Endothelial cell of umbilical vein (primary cell): ENCODE measurements at regions not wholly inside any gene's neighbourhood (a gene's known extent, or its start where the extent isn't known, plus 50 kb on each side); places are given as distances from the start of the nearest gene placed in this dataset.

Source experiments
- BruUV-seq: library from RNA; stranded (reverse); fragments of 400-500 nt; replicated peaks from 2 replicates; lab custom pipeline; 2021; lab: Mats Ljungman, UMichigan
- CTCF ChIA-PET: fragments of 300-600, 350-600 bp; sonication (Branson Sonifier 250); formaldehyde crosslinking; loops from one replicate; lab custom pipeline; 2021; ENCODE audit warnings: antibody characterized with exemption, inconsistent platforms; lab: Charles Lee
- POLR2A ChIA-PET: fragments of 300-600, 350-600 bp; sonication (Branson Sonifier 250); formaldehyde crosslinking; loops from one replicate; lab custom pipeline; 2021; ENCODE audit warnings: antibody characterized with exemption, inconsistent platforms; lab: Charles Lee
- DNase-seq: peaks from one replicate; pipeline ENCODE4 v3.0.0-alpha.2; 2011; ENCODE audit warnings: low read depth, low spot score
- FAIRE-seq: peaks from 2 replicates; lab custom pipeline; 2011; peaks lifted over from hg19 to GRCh38; lab: Jason Lieb, UNC
- H2AFZ ChIP-seq: 2 replicates; pipeline ENCODE4 v1.6.0; 2012; ENCODE audit warnings: low read depth, low read length, control low read depth, inconsistent platforms
- H3K27ac ChIP-seq: 2 replicates; pipeline ENCODE4 v1.5.1; 2011; ENCODE audit warnings: low read depth, mild to moderate bottlenecking, control low read depth, low read length, moderate library complexity; ENCODE audit not compliant: insufficient read depth
- H3K27me3 ChIP-seq, 2 experiments: 2 replicates each; pipeline versions ENCODE4 v1.6.0 to v1.6.1; 2011; ENCODE audit warnings: low read length in 2 of 2, mixed read lengths in 1 of 2; ENCODE audit not compliant: control insufficient read depth in 2 of 2, insufficient read depth in 2 of 2
- H3K36me3 ChIP-seq, 2 experiments: 2 replicates in 1 of 2; 3 replicates in 1 of 2; pipeline ENCODE4 v1.5.1; 2011; ENCODE audit warnings: low read length in 2 of 2, mild to moderate bottlenecking in 1 of 2, moderate library complexity in 1 of 2; ENCODE audit not compliant: control insufficient read depth in 2 of 2, insufficient read depth in 2 of 2; ENCODE audit errors: extremely low read depth in 1 of 2
- H3K4me1 ChIP-seq: 3 replicates; pipeline ENCODE4 v1.5.1; 2011; ENCODE audit warnings: mild to moderate bottlenecking, low read length; ENCODE audit not compliant: control insufficient read depth, insufficient read depth; ENCODE audit errors: extremely low read depth
- H3K4me2 ChIP-seq: 2 replicates; pipeline ENCODE4 v1.6.1; 2011; ENCODE audit warnings: low read length, control low read depth, mixed read lengths; ENCODE audit not compliant: insufficient read depth
- H3K4me3 ChIP-seq, 3 experiments: fragments of 200-600 bp in 1 of 3; sonication (generic), shearing (Covaris generic) in 1 of 3; replicated peaks in 1 of 3; 2 replicates each; pipeline ENCODE4 v1.5.1; 2011 to 2016; ENCODE audit warnings: control low read depth in 3 of 3, low read length in 3 of 3, mild to moderate bottlenecking in 2 of 3, inconsistent platforms in 1 of 3, low read depth in 1 of 3, moderate library complexity in 1 of 3; ENCODE audit not compliant: insufficient read depth in 1 of 3
- H3K79me2 ChIP-seq: 2 replicates; pipeline ENCODE4 v1.6.0; 2012; ENCODE audit warnings: low read length, inconsistent platforms; ENCODE audit not compliant: control insufficient read depth, insufficient read depth
- H3K9ac ChIP-seq: replicated peaks from 2 replicates; pipeline ENCODE3; 2011; ENCODE audit warnings: low read length, control low read depth; ENCODE audit not compliant: insufficient read depth; ENCODE audit errors: extremely low read depth
- H3K9me1 ChIP-seq: replicated peaks from 3 replicates; pipeline ENCODE4 v1.6.0; 2011; ENCODE audit warnings: mild to moderate bottlenecking, low read length; ENCODE audit not compliant: control insufficient read depth, insufficient read depth; ENCODE audit errors: extremely low read depth
- H3K9me3 ChIP-seq: replicated peaks from 2 replicates; pipeline ENCODE4 v1.5.1; 2012; ENCODE audit warnings: low read length, inconsistent platforms; ENCODE audit not compliant: control insufficient read depth, insufficient read depth
- H4K20me1 ChIP-seq: replicated peaks from 2 replicates; pipeline ENCODE3; 2011; ENCODE audit warnings: mild to moderate bottlenecking, low read length; ENCODE audit not compliant: control insufficient read depth, insufficient read depth; ENCODE audit errors: extremely low read depth
- CTCF ChIP-seq, 2 donors: IDR thresholded peaks; 1 replicate in 1 of 2; 2 replicates in 1 of 2; pipeline ENCODE4 v1.5.1; 2011; ENCODE audit warnings: low read length in 2 of 2, mild to moderate bottlenecking in 2 of 2, moderate library complexity in 2 of 2, control low read depth in 1 of 2, inconsistent platforms in 1 of 2, low read depth in 1 of 2; ENCODE audit not compliant: insufficient read depth in 1 of 2; ENCODE audit errors: extremely low read depth in 1 of 2
- EZH2 ChIP-seq: IDR thresholded peaks from 2 replicates; pipeline ENCODE4 v1.6.1; 2012; ENCODE audit warnings: borderline replicate concordance, low read depth, mild to moderate bottlenecking, moderate library complexity, low read length, inconsistent platforms; ENCODE audit not compliant: severe bottlenecking
- FOS ChIP-seq: IDR thresholded peaks from 2 replicates; pipeline ENCODE4 v1.6.1; 2011; ENCODE audit warnings: mild to moderate bottlenecking, low read length, moderate library complexity, borderline replicate concordance; ENCODE audit not compliant: insufficient read depth
- GATA2 ChIP-seq: IDR thresholded peaks from 2 replicates; pipeline ENCODE4 v1.7.0; 2011; ENCODE audit warnings: low read depth, mild to moderate bottlenecking, moderate library complexity, mixed read lengths, low read length; ENCODE audit not compliant: insufficient read length, insufficient read depth
- JUN ChIP-seq: IDR thresholded peaks from 2 replicates; pipeline ENCODE4 v1.6.1; 2011; ENCODE audit warnings: borderline replicate concordance, low read depth; ENCODE audit not compliant: insufficient read length, insufficient read depth
- MAX ChIP-seq: IDR thresholded peaks from 2 replicates; pipeline ENCODE4 v1.6.1; 2011; ENCODE audit not compliant: insufficient read depth, insufficient read length
- MYC ChIP-seq: IDR thresholded peaks from one replicate; pipeline ENCODE4 v1.6.1; 2011; ENCODE audit warnings: mild to moderate bottlenecking, low read depth, low read length
- POLR2A ChIP-seq: IDR thresholded peaks from 2 replicates; pipeline ENCODE4 v1.6.1; 2012; ENCODE audit warnings: low read depth, mild to moderate bottlenecking, control low read depth, low read length
- POLR2AphosphoS5 ChIP-seq: IDR thresholded peaks from 2 replicates; pipeline ENCODE4 v1.6.1; 2012; ENCODE audit warnings: low read depth, mild to moderate bottlenecking, control low read depth, low read length, moderate library complexity; ENCODE audit not compliant: insufficient read depth
- dilution Hi-C: fragments of 300-500 bp; cut with MboI; formaldehyde crosslinking; loops from one replicate; pipeline ENCODE4 v1.15.0; 2019; ENCODE audit warnings: low sequenced_read_pairs; ENCODE audit not compliant: extremely low pct_ligation_motif_present
- intact Hi-C: fragments of 100-400 bp; cut with micrococcal nuclease; formaldehyde crosslinking; loops from one replicate; pipeline ENCODE4 v1.10.0; 2022

DNA sequence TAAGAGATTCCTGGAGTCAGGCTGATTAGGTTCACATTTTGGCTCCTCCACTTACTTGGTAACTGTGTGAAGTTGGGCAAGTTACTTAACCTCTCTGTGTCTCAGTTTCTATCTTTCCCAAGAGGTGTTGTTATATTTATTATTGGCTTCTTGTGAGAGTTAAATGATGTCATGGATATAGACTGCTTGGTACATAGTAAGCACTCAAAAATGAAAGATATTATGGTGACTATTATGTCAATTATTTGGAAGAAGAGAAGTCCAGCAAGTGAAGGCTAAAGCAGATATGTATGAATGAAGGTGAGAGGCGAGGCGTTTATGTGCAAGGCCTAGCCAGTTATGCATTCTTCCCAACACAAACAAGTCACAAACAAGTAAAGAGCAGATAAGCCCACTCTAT lies 417.4 kb downstream of the TSN start:
- Histone ChIP-seq H3K9me1 (no peaks in the 10 kb centered on the region), H3K4me2 (no peak overlapping the region), H3K27me3 (no peaks in the 10 kb centered on the region), H2AFZ (no peak overlapping the region), H3K79me2 (no peaks in the 10 kb centered on the region), H3K36me3 (no peaks in the 10 kb centered on the region), H3K27ac (no peak overlapping the region), H4K20me1 (no peaks in the 10 kb centered on the region), H3K4me1 (no peaks in the 10 kb centered on the region), H3K9ac (no peak overlapping the region), H3K9me3 (no peaks in the 10 kb centered on the region), H3K4me3 (no peak overlapping the region)
- no peak for FAIRE-seq
- dilution Hi-C loops, result no loop called here
- ChIA-PET CTCF (no interaction called here), POLR2A (no interaction called here)
- no peak for DNase-seq
- intact Hi-C loops, result no loop called here
- no TSS peak for BruUV-seq
- no peak for TF ChIP-seq JUN
- TF ChIP-seq MYC, result no peak
- no peak for TF ChIP-seq GATA2
- TF ChIP-seq POLR2AphosphoS5, result no peak
- no peak for TF ChIP-seq EZH2
- TF ChIP-seq FOS, result no peak
- TF ChIP-seq MAX, result no peak
- TF ChIP-seq POLR2A, result no peak
- no peak for TF ChIP-seq CTCF (IDR thresholded peaks at IDR 0.05; ENCODE audit: extremely low read depth in 1 of 2, insufficient read depth in 1 of 2, low read depth in 1 of 2, low read length in 2 of 2)
